Hematopoietic multipotent progenitor cell treated with erythropoietin and hydrocortisone succinate and interleukin-3 and kit ligand, for 4 days (in vitro differentiated cells): ENCODE measurements at regions not wholly inside any gene's neighbourhood (a gene's known extent, or its start where the extent isn't known, plus 50 kb on each side); places are given as distances from the start of the nearest gene placed in this dataset.
"Not testable (repeated sequence)": the region's sequence is repeated elsewhere in the genome, so short reads cannot be mapped to it uniquely, and the experiment has no call there.

Experiments
- DNase-seq: peaks from one replicate; pipeline ENCODE4 v3.0.0-alpha.2; 2015

DNA sequence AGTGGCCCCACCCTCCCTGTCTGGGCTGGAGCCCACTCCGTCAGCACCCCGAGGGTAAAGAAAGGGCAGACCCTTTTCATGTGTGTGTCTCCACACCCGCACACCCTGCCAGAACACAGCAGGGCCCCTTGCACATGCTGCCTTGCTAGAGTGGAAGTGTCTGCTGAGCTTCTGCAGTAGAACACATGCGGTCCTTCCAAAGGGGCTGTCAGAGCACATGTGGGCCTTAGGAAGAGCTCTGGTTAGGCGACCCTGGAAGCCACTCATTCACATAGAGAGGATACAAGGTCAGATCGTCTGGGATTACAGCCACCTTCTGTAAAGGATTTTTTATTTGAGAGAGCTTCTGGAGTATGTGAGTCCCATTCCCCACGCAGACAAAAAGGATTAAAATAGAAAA lies 613.2 kb upstream of the RAB6C start:
- no peak for DNase-seq

DNA sequence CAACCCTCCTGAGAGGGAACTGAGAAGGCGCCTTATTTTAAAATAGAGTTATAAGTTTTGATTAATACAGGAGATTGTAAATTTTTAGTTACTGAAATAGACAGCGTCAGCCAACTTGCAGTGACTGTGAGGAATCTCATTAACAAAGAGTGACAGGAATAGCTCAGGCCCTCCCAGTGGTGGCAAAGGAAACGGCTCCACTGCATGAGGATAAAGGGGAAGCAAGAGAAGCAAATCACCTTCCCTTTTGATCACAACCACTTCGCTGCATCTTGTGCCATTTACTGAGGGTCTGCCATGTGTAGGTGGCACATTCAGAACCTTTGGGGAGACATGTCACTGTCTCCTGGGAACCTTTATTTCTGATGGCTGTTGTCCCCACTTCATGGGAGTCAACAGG lies 612.4 kb upstream of the RAB6C start:
- no peak for DNase-seq

DNA sequence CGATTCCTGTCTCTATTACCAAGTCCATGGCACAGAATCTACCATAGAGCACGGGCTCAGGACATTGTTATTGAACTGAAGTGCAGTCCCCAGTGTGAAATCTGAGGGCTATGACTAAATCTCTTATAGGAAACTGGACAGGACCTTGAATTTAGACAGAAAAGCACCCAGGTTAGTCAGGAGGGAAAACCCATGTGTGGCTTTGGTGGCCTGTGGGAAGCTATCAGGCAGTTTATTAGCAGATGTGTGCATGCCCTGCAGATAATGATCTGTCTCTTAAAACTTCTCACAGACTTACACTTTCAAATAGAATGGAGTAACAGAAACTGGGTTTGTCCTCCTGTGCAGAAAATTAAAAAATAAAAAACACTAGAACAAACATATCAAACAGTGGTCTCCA lies 610.0 kb upstream of the RAB6C start:
- peak; percentile 3 for DNase-seq

DNA sequence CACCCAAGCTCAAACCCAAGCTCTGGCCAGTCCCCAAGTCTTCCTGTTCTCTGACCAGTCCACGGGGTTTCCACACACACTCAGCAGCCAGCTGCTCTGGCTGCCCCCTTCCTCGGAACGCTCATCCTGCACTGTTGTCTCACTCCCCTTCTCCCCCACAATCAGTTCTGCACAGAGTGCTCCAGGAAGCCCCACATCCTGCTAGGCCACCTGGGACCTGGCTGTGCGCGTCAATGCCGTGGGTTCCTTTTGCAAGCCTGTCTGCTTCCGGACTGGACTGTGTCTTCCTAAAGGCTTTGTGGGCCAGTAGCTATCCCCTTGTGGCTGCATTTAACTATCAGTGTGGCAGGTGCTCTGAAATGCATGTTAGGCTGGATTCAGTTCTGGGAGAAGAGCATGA lies 605.0 kb upstream of the RAB6C start:
- DNase-seq: no peak

DNA sequence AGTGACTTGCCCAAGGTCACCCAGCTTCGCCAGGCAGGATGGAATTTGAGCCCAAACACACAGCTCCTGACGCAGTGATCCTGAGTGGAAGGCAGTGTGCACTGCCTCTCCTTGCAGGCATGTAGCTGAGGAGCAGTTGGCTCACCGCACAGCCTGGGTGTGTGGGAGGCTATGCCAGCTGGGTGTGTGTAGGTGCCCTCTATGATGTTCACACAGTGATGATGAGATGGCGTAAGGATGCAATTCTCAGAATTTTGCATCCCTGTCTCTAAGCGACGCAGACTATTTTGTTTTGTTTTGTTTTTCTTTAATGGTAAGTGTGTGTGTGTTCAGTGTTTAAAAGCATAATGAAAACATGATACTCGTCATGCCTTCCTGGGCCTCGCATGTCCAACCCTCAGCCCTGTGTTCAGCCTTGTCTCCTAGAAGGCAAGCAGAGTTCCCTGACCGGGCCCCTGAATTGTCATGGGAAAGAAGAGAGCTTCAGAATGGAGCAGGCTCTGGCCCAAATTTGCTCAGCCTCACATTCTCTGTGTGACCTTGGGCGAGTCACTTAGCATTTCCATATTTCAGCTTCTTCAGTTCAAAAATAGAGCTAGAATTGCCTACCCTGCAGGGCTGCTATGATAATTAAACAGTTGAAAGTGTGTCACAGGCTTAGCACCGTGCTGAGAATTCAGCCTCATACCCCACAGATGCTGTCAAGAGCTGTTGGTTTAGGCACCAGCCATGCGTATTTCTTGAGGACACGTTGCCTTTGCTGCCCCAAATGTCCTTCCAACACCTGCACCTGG lies 603.6 kb upstream of the RAB6C start:
- no peak for DNase-seq

DNA sequence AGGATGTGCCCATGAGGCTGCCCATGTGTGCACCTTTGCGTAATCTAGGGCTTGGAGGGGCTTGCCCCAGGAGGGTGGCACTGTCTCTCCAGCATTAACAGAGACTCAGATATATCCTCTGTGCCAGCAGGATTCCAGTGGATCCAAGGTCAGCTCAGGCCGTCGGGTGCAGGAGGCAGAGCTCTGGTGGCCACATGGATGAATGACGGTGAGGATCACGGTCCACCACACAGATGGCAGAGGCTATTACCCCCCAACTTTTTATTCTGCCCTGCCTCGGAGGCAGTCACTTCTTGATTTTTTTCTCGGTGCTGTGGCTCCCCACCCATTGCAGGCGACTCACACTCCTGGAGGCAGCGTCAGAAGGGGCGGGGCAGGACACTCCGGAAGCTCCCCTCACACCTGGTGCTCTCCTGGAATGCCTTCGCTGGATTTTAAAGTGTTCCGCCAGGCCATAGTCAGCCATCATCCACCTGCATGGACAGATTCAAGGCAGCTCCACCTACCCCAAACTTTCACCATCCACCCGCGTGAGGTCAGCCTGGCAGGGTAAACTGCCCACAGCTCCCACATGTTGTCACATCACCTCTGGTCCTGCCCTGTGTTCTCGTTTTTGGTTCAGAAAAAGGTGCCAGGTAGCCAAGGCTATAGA lies 602.9 kb upstream of the RAB6C start:
- no peak for DNase-seq

DNA sequence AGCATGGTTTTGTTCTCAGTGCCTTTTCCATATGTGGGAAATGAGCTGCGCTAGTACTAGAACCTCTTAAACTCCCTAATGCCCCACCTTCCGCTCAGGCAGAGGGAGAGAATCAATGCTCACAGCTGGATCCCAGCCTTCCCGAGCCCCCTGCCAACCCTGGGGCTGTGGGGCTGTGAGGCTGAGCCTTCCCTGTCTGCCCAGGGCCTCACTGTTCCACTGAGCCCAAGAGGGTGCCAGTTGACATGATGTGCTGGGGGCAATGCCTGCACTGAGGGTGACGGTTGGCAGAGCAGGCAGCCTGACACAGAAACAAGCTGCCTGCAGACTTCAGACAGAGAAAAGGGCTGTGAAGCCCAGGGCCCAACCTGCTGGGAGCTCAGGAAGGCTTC lies 602.4 kb upstream of the RAB6C start:
- DNase-seq: no peak

DNA sequence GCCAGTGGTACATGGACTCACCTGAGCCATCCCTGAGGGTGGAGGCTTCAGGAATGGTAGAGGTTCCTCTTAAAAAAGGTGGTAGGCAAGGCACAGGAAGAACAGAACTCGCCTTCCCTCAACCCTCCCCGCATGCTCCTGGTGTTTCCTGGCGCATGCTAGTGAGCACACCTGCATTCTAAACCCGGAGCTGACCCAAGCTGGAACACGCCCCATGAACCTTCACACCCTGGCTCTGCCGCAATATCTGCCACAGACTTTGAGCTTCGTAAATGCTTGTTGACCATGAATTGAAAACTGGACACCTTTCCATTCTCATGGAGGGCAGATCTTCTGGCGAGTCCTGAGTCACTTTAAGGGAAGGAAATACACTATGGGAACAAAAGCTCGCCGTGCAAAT lies 601.3 kb upstream of the RAB6C start:
- no peak for DNase-seq

DNA sequence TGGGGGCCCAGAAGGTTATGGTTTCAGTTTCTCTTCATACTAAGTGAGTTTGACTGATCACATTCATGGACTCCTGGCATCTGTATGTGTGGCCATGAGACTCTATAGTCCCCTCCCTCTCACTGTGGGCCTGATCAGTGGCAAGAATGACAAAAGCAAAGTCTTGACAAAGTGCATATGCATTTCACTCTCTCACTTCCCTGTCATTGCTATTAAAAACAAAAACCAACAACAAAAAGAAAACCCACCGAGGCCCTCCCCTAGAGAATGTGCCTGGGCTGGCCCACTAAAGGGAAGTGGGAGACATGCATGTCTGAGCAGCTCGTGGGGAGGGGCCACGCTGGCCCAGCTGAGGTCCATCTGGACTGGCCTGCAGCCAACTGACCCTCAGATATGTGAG lies 600.1 kb upstream of the RAB6C start:
- DNase-seq: no peak

DNA sequence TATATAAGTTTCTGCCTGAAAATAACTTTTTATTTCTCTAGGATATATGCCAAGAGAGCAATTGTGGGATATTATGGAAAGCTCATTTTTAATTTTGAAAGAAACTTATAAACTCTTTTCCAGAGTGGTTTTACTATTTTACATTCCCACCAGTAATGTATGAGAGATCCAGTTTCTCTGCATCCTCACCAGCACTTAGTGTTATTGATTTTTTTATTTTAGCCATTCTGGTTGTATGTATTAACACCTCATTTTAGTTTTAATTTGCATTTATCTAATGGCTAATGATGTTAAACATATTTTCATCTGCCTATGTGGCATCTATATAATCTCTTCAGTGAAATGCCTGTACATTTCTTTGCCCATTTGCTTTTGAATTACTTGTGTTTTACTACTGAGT lies 597.7 kb upstream of the RAB6C start:
- DNase-seq: no peak

DNA sequence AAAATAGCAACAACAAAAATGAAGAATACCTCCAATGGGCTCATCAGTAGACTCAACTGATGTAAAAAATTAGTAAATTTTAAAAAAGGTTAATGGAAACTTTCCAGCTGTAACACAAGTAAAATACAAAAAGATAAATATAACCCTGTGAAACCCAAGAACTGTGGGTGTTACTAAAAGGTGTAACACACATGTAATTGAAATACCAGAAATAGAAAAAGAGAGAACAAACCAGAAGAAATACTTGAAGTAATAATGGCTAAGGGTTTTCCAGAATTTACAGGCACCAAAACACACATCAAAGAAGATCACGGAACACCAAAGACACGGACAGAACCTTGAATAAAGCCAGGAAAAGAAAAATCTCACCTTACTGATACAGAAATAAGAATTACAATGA lies 590.6 kb upstream of the RAB6C start:
- no peak for DNase-seq

DNA sequence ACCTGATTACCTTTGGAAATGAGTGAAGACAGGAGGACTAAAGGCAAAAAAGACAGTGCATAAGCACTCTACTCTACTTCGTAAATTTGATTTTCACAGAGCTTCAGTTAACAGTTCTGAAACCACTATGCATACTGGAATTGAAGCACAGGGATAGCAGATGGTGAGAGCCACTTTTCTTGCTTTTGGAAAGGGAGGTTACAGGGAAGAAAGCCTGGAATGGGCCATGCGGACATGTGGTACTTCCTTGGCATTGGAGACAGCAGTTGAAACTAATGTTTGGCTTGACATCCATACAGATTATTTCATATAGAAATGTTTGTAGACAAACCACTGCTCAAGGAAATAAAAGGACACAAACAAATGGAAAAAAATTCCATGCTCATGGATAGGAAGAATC lies 585.6 kb upstream of the RAB6C start:
- no peak for DNase-seq

DNA sequence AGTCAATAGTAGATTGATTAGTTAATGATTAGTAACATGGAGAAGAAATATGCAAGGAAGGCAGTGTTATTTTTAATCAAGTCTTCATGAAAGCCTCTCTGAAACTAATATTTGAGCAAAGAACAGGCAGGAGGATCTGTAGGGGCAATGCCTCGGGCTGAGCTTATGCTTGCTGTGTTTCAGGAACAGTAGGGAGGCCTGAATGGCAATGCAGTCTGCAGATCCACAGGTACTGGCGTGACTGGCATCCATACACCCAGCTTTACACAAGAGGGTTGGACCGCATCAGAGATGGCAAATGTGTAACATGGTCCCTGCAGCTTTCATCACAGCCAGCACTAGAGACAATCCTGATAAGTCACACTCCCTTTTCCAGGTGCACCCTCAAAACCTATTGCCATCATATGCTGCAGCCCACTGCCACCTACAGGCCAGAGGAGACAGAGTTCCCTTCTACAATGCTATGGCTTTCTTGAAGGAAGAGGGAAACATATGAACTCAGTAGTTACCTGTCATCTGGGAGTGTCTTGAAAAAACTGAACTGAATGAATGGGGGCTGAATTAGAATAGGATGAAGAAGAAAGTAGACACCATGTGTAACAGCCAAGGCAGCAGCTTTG lies 582.4 kb upstream of the RAB6C start:
- peak; percentile 60 for DNase-seq

DNA sequence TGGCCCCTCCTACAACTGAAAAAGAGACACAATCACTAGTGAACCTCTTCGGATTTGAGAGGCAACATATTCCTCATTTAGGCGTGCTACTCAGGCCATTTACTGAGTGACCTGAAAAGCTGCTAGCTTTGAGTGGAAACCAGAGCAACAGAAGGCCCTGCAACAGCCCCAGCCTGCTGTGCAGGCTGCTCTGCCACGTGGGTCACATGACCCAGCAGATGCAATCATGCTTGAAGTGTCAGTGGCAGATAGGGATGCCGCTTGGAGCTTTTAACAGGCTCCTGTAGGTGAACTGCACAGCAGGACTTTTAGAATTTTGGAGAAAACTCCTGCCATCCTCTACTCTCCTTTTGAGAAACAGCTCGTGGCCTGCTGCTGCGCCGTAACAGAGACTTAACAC lies 578.6 kb upstream of the RAB6C start:
- DNase-seq: peak; percentile 1

DNA sequence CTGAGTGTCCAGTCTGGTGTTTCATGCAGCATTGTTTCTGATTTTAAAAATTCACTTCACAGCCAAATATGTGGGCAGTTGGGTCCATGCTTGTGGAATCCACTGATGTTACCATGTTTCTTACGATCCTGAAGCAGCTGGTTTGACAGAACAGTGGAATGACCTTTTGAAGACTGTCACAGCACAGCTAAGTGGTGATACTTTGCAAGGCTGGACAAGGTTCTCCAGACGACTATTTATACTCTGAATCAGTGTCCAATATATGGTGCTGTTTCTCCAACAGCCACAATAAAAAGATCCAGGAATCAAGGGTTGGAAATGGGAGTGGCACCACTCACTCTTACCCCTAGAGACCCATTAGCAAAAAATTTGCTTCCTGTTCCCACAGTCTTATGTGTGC lies 577.4 kb upstream of the RAB6C start:
- DNase-seq: no peak

DNA sequence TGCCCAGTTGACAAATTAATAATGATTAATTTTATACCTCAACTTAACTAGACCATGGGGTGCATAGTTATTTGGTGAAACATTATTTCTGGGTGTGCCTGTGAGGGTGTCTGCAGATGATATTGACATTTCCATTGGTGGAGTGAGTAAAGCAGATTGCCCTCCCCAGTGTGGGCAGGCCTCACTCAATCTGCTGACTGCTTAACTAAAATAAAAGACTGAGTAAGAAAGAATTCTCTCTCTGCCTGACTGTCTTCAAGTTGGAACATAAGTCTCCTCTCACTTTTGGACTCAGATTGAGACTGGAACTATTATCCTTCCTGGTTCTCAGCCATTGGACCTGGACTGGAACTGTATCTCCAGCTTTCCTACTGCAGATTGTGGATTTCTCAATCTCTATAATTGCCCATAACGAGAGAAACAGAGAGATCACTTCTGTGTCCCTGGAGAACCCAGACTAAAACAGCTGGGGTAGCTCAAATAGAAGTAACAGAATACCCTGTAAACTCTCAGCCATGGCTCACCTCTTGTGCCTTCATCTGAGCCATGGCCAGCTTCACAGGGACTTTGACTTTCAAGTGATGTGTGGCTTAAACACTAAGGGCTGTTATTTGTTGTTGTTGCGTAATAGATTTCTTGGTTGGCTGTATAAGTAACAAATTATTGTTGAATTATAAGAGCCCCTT lies 575.3 kb upstream of the RAB6C start:
- no peak for DNase-seq

DNA sequence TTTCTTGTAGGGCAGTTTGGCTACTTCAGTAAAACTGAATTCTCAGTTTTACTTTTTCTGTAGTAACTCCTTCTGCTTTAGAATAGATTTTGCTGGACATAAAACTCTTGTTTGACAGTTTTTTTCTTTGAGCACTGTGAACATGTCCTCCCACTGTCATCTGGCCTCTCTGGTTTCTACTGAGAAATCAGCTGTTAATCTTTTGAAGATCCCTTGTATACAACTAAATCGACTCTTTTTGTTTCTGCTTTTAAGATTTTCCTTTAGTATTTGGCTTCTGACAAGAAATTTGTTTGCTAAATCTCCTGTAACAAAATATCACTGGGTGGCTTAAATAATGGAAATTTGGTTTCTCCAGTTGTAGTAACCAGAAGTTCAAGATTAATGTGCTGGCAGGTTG lies 570.9 kb upstream of the RAB6C start:
- DNase-seq: no peak

DNA sequence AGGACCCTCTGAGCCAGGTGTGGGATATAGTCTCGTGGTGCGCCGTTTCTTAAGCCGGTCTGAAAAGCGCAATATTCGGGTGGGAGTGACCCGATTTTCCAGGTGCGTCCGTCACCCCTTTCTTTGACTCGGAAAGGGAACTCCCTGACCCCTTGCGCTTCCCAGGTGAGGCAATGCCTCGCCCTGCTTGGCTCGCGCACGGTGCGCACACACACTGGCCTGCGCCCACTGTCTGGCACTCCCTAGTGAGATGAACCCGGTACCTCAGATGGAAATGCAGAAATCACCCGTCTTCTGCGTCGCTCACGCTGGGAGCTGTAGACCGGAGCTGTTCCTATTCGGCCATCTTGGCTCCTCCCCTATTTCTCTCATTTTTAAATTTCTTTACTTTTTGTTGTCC lies 562.4 kb upstream of the RAB6C start:
- DNase-seq: not testable (repeated sequence)

DNA sequence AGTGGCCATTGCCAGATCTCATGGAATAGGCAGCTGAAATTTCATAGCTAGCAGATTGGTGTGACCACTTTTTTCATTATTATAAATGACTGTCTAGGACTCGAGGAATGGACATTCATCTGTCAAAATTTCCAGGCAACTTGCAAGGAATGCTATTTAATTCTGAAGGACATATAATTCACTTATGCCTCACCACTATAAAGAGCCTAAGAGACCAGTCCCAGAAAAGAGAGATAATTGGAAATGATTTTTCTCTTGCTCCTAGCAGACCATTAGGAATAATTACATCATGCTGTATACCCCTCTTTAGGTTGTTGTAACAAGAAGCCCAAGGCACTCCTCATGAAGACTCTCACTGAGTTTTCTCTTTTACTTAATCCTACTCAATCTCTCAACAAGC lies 557.4 kb upstream of the RAB6C start:
- DNase-seq: no peak

DNA sequence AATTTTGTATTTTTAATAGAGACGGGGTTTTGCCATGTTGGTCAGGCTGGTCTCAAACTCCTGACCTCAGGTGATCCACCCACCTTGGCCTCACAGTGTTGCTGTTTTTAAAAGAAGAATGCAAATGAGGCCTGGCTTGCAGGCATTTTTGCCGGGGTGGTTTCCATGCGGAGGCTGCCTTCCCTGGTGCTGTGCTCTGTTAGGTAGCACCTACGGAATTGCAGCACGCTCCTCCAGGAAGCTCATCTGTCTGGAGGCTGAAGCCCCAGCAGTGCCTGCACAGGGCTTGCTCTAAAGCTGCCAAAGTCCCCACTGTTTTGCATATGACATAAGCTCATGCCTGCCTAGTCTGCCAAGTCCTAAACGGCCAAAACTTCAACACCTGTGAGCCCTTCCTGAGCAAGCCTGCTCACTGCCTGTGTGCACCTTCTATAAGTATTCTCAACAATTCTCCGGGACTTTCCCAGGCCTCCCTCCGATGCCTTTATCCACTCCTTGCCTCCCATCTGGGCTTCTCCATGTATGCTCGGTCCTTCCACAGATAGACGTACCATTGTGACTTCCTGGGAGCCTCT lies 551.3 kb upstream of the RAB6C start:
- no peak for DNase-seq

DNA sequence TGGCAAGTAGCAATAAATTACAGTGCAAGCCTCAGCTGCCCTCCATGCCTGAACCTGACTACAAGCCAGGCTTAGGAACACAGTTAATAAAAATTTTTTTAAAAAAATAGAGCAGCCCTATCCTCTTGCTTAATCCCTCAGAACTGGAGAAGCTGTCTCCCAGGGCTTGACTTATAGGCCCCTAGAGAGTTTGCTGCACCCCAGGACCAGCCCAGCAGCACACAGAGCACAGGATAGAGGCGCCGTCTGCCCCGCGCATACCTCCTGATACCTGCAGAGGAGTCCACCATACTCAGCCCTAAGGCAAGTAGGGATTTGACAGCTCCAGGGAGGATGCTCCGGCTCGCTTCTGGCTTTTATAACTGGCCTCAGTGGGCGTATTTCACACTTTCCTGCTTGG lies 548.6 kb upstream of the RAB6C start:
- DNase-seq: no peak

DNA sequence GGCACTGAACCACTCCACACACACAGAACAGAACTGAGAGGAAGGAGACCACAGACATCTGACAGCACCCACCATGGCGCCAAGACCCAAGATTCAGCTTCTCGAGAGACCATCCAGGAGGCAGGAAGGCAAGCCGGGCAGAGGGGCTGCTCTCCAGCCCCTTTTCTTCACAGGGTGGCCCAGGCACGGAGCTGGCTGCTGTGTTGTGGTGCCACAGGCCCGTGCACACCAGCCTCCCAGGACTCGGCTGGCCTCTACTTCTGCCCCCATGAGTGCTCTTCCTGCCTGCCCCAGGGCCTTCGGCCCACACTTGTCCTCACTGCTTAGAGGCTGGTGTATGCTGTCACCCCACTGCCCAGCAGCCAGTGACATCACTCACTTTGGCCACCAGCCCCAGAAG lies 547.6 kb upstream of the RAB6C start:
- no peak for DNase-seq

DNA sequence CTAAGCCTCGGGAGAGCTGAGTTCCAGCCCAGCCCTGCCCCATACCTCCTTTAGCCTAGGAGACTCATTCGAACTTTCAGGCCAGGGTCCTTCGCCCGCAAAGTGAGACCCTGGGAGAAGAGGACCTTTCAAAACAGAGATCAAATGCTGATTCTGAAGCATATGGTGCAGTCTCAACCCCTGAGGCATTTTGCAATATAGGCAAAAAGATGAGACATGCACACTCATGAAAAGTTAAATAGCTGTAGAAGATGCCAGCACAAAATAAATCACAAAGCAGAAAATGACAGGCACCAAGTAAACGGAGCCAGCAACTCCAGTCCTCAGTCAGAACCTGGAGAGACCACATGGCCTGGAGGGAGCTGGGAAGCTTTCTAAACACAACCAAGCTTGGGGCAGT lies 542.7 kb upstream of the RAB6C start:
- no peak for DNase-seq

DNA sequence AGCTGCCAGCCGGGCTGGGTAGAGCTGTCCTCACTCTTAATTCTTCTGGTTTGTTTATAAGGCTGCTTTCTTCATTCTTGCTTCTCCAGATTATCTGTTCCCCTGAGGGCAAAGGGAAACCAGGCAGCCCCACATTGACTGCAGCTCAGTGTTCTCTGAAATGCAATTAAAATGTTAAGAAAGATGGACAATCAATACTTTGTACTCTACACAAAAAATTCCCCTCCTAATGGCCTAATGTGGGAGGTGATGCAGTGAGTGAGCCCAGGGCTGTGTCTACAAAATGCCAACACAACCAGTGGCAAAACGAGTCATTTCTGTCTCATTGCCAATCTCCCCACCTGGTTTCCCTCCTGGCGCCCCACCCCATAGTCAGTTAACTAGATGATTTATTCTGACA lies 541.7 kb upstream of the RAB6C start:
- DNase-seq: no peak
